GM18505 (cell line): ENCODE measurements at regions not wholly inside any gene's neighbourhood (a gene's known extent, or its start where the extent isn't known, plus 50 kb on each side); places are given as distances from the start of the nearest gene placed in this dataset.
"Not testable (repeated sequence)": the region's sequence is repeated elsewhere in the genome, so short reads cannot be mapped to it uniquely, and the experiment has no call there.

Experiments
- ATAC-seq: cut with Tn5 transposase; IDR thresholded peaks from one replicate; pipeline ENCODE4 v1.9.1; 2021; ENCODE audit not compliant: unreplicated experiment
- POLR2A ChIP-seq: IDR thresholded peaks from 4 replicates; pipeline ENCODE4 v1.6.1; 2011; ENCODE audit warnings: borderline replicate concordance; ENCODE audit not compliant: insufficient read depth, insufficient read length; ENCODE audit errors: extremely low read depth

DNA sequence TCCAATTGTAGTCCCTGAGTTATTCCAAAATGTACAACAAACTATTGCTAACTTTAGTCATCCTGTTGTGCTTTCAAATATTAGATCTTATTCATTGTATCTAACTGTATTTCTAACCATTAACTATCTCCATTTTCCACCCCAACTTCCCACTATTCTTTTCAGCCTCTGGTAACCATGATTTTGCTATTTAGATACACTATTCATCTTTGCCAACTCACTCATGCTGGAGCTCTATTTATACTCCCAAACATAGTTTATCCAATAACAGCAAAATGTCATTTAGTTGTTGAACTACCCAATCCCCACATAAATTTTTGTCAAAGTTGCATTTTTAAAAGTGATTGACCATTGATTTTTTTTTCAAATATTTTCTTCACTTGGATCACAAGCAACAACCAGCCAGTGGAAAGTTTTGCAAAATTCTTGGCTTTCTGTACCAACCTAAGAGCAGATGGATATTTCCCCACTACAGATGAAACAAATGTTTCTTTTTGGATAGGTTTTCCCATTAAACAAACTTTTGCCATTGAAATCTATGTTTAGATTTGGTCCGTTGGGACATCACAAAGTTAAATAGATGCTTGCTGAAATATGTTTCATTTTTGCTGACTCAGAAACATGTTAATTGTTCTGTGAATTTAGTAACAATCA is 866.0 kb downstream of the LTN1 start:
- TF ChIP-seq POLR2A: no peak
- ATAC-seq: no peak

DNA sequence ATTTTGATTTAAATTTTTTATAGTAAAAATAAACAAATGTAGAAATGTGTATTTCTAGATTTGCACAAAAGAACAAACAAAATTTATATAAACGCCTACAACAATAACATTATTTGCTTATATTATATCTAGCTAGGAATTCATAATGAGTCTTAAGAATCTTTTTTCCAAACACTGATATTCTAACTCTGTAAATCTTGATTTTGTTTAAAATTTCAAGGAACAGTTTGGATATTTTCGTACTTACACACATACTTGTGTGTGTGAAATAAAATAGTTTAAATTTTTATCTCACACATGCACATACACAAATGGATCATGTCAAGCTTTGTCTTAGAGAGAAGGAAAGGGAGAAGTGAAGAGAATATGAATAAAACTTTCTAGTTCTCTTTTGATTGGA is 868.1 kb downstream of the LTN1 start:
- no peak for ATAC-seq
- no peak for TF ChIP-seq POLR2A

- ATAC-seq: no peak
- TF ChIP-seq POLR2A: no peak
Observed at GRCh38 chr21:28118570-28118969, 874.1 kb downstream of the LTN1 start.

DNA sequence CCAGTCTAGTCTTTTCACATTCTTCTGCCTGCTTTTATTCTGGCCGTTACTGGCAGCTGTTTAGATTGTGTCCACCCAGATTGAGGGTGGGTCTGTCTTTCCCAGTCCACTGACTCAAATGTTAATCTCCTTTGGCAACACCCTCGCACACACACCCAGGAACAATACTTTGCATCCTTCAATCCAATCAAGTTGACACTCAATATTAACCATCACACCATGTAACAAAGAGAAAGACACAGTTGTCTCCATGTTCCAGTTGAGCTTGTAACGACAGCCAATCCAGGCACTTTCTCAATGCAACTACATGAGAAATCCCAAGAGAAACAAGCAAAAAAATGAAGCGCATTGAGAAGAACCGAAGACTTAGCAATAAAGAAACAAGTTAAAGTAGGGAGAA is 877.7 kb downstream of the LTN1 start:
- not testable (repeated sequence) for ATAC-seq

- no peak for ATAC-seq
- no peak for TF ChIP-seq POLR2A
Observed at GRCh38 chr21:28113718-28114117, 879.0 kb downstream of the LTN1 start.

DNA sequence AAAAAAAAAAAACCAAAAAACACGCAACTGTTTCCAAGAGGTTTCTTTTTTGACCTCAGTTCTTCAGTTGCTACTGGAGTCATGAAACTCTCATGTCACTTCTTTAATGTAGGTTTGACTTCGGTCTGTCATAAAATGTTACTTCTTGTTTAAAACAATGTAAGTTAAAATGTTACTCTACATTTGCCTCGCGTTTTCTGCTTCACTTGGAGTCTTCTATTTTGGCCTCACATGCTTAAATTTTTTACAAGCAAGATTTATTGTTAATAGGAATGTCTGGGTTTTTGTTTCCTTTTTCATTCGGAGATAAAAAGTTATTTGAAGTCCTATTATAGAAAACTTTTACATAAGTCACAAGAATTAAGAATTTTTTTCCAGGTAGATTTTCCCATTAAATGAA is 880.2 kb downstream of the LTN1 start:
- no peak for ATAC-seq
- TF ChIP-seq POLR2A: no peak

DNA sequence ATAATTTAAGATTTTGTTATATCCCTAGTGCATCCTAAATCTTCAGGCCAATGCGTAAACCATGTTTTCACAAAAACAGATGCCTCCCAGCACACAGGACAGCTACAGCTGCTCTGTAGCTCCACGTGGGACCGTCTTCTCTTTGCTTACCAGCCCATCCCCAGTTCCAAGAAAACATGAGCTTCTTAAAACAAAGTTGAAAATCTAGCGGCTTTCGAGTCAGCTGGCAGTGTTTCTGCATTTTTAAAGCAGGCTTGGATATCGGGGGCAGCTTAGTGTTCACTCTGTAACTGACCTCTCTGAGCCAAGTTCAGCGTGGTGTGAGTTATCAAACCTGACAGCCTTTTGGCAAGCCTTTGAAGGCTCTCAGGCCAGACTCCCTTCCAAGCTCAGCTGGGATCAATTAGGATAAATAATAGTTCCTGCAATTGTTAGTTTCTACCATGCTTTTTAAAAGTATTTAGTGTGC is 881.5 kb downstream of the LTN1 start:
- no peak for ATAC-seq
- no peak for TF ChIP-seq POLR2A

DNA sequence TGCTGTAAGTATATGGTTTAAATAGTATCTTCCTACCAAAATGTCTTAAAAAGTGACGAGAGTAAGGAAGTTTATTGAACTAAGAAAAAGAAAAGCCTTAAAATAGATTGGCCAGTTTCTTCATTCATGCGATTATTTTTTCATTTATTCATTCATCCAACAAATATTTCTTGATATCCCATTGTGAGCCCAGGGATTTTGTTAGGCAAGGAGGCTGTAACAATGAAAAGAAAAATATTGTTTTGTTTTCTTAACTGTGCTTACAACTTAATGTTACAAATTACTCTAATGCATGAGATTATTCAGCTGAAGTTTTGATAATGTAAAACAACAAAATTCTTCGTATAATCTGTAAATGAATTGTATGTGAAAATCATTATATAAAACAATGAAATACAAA is 882.0 kb downstream of the LTN1 start:
- no peak for ATAC-seq
- no peak for TF ChIP-seq POLR2A

GRCh38 chr21:28110074-28110473 is 882.6 kb downstream of the LTN1 start:
- ATAC-seq: no peak
- no peak for TF ChIP-seq POLR2A

DNA sequence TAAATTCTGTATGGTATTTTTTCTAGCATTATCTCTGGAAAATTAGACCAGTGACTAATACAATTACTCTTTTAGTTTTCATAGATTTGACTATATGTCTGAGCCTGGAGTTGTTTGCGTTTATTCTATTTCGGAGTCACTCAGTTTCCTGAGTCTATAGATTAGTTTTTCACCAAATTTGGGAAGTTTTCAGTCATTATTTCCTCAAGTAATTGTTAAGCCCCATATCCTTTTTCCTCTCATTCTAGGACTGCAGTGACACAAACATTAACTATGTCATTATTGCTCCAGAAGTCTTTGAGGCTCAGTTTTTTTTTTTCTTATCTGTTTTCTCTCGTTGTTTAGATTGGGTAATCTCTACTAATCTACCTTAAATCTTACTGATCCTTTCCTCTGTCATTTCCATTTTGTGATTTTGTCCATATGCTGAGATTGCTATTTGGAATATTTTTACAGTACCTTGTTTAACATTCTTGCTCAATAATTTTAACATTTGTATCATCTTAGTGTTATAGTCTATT is 886.2 kb downstream of the LTN1 start:
- no peak for TF ChIP-seq POLR2A
- no peak for ATAC-seq

DNA sequence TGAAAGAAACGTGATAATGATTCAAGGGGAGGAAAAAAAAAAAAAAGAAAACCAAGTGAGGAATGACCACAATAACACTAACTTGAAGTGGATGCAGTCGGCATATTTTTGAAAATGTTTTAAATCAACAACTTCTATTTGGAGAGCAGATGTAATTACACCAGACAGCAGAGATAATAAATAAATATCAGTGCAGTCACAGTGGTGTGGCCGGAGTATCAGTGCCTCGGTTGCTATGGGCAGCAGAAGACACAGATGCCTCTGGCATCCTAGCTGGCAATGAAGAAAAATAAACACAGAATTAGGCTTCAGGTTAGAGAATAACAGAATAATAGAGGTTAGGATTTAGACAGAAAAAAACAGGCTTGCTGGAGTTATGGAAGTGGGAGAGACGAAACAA is 888.3 kb downstream of the LTN1 start:
- TF ChIP-seq POLR2A: no peak
- no peak for ATAC-seq

DNA sequence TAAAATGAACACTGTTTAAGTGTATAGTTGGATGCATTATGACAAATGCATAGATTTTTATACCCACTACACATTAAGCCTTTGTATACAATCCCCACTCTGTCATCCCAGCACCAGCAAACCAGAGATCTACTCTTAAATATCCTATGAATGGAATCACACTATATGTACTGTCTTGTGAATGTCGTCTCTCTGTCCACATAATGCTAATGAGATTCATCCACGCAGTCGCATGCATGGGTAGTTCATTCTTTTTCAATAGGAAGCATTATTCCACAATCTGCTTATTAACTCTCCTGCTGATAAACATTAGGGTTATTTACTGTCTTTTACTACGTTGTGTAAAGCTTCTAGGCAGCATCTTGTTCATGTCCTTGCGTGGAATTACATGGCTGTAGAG is 892.3 kb downstream of the LTN1 start:
- no peak for TF ChIP-seq POLR2A
- no peak for ATAC-seq

GRCh38 chr21:28099001-28099705 is 893.5 kb downstream of the LTN1 start:
- ATAC-seq: no peak
- no peak for TF ChIP-seq POLR2A

DNA sequence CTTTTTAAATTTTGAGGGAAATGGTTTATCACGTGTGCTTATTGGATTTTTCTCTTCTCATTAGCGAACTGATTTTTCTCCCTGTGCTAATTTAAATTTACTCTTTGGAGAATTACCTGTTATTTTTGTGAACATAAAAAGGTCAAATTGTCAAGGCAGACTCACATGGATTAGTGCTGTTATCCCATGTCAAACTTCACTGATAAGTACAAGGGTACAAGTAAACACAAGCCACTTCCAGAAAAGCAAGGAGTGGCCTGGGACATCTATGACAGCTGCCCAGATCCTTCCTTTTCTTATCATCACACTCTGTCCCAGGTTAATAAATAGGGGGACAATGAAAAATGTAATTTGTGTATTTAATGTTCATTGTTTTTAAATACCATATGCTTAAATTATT is 901.2 kb downstream of the LTN1 start:
- ATAC-seq: no peak
- TF ChIP-seq POLR2A: no peak
